DND-41 (cell line): ENCODE measurements at regions not wholly inside any gene's neighbourhood (a gene's known extent, or its start where the extent isn't known, plus 50 kb on each side); places are given as distances from the start of the nearest gene placed in this dataset.

Experiments
- ATAC-seq: fragments of 200-7000 bp; cut with Tn5 transposase; 3 replicates; pipeline ENCODE4 v1.9.1; 2021; ENCODE audit warnings: low read depth; ENCODE audit not compliant: insufficient read depth
- DNase-seq: peaks from one replicate; pipeline ENCODE4 v3.0.0-alpha.2; 2020
- H2AFZ ChIP-seq: 2 replicates; pipeline ENCODE4 v1.6.0; 2012; ENCODE audit warnings: low read depth, low read length
- H3K27ac ChIP-seq: 2 replicates; pipeline ENCODE4 v1.5.1; 2012; ENCODE audit warnings: low read length, inconsistent platforms
- H3K27me3 ChIP-seq: fragments of 200-600 bp; sonication (generic); 2 replicates; pipeline ENCODE4 v1.6.0; 2012; ENCODE audit warnings: low read length, mild to moderate bottlenecking, inconsistent platforms; ENCODE audit not compliant: insufficient read depth, poor library complexity
- H3K36me3 ChIP-seq: 2 replicates; pipeline ENCODE4 v1.5.1; 2012; ENCODE audit warnings: low read length, inconsistent platforms; ENCODE audit not compliant: insufficient read depth
- H3K4me1 ChIP-seq: 2 replicates; pipeline ENCODE4 v1.5.1; 2012; ENCODE audit warnings: mild to moderate bottlenecking, low read length; ENCODE audit not compliant: insufficient read depth
- H3K4me2 ChIP-seq: 2 replicates; pipeline ENCODE4 v1.6.0; 2012; ENCODE audit warnings: mild to moderate bottlenecking, moderate library complexity, low read length, inconsistent platforms; ENCODE audit not compliant: insufficient read depth
- H3K4me3 ChIP-seq, 2 experiments: fragments of 200-600 bp in 1 of 2; shearing (Covaris generic) in 1 of 2; 2 replicates each; pipeline ENCODE4 v1.5.1; 2012 to 2016; ENCODE audit warnings: inconsistent platforms in 2 of 2, low read length in 2 of 2, mild to moderate bottlenecking in 2 of 2, low read depth in 1 of 2, moderate library complexity in 1 of 2
- H3K79me2 ChIP-seq: 2 replicates; pipeline ENCODE4 v1.6.0; 2012; ENCODE audit warnings: low read length, inconsistent platforms; ENCODE audit not compliant: insufficient read depth
- H3K9ac ChIP-seq: 2 replicates; pipeline ENCODE4 v1.6.0; 2012; ENCODE audit warnings: low read depth, mild to moderate bottlenecking, inconsistent platforms, low read length, moderate library complexity
- H3K9me3 ChIP-seq: 2 replicates; pipeline ENCODE4 v1.5.1; 2012; ENCODE audit warnings: low read length, moderate library complexity, mild to moderate bottlenecking, inconsistent platforms; ENCODE audit not compliant: insufficient read depth, severe bottlenecking
- H4K20me1 ChIP-seq: 2 replicates; pipeline ENCODE4 v1.6.0; 2012; ENCODE audit warnings: low read length; ENCODE audit not compliant: insufficient read depth
- EZH2 ChIP-seq: IDR thresholded peaks from 3 replicates; pipeline ENCODE4 v1.6.1; 2012; ENCODE audit warnings: borderline replicate concordance, low read depth, mild to moderate bottlenecking, moderate library complexity, low read length, inconsistent platforms; ENCODE audit not compliant: severe bottlenecking
- TF ChIP-seq, protein P1 (sequence below): IDR thresholded peaks from 2 replicates; pipeline ENCODE4 v1.5.1; 2012; ENCODE audit warnings: borderline replicate concordance, low read length, moderate library complexity, mild to moderate bottlenecking; ENCODE audit not compliant: poor library complexity, severe bottlenecking; ENCODE audit errors: extremely low read depth

- Histone ChIP-seq H3K9ac (no peak overlapping the region), H3K4me2 (no peak overlapping the region), H3K27ac (no peak overlapping the region), H3K27me3 (no peaks in the 10 kb centered on the region), H3K4me1 (no peaks in the 10 kb centered on the region), H3K79me2 (no peaks in the 10 kb centered on the region), H3K9me3 (no peaks in the 10 kb centered on the region), H2AFZ (no peak overlapping the region), H3K36me3 (no peaks in the 10 kb centered on the region), H3K4me3 (no peak overlapping the region), H4K20me1 (no peaks in the 10 kb centered on the region)
- ATAC-seq: no peak
- no peak for DNase-seq
- TF ChIP-seq, protein P1, sequence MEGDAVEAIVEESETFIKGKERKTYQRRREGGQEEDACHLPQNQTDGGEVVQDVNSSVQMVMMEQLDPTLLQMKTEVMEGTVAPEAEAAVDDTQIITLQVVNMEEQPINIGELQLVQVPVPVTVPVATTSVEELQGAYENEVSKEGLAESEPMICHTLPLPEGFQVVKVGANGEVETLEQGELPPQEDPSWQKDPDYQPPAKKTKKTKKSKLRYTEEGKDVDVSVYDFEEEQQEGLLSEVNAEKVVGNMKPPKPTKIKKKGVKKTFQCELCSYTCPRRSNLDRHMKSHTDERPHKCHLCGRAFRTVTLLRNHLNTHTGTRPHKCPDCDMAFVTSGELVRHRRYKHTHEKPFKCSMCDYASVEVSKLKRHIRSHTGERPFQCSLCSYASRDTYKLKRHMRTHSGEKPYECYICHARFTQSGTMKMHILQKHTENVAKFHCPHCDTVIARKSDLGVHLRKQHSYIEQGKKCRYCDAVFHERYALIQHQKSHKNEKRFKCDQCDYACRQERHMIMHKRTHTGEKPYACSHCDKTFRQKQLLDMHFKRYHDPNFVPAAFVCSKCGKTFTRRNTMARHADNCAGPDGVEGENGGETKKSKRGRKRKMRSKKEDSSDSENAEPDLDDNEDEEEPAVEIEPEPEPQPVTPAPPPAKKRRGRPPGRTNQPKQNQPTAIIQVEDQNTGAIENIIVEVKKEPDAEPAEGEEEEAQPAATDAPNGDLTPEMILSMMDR: no peak
- no peak for TF ChIP-seq EZH2
Measured at GRCh38 chr9:88712484-88712883, 177.5 kb downstream of the NXNL2 start.

DNA sequence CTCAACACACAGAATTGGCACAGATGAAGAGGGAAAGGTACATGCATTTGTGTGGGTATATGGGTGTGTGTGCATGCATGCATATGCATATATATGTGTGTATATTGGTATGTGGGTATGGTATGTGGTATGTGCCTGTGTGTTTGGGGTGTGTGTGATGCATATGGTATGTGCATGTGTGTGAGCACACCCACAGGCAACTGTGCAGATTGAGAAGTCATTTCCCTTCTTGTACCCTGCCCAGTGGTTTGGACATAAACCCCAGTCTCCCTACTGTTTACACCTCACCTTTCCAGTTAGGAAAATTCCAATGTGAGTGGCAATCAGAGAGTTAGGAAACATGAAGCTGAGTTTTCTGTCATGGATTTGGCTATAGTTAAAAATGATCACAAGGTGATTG is 178.0 kb downstream of the NXNL2 start:
- no peaks in the 10 kb centered on the region for H3K36me3 ChIP-seq
- DNase-seq: no peak
- H3K9ac ChIP-seq: no peak overlapping the region
- H3K79me2 ChIP-seq: no peaks in the 10 kb centered on the region
- no peaks in the 10 kb centered on the region for H4K20me1 ChIP-seq
- no peak for TF ChIP-seq EZH2
- TF ChIP-seq, protein P1: no peak
- H3K27ac ChIP-seq: no peak overlapping the region
- H3K27me3 ChIP-seq: no peaks in the 10 kb centered on the region
- no peaks in the 10 kb centered on the region for H3K4me1 ChIP-seq
- H3K4me3 ChIP-seq: no peak overlapping the region
- no peaks in the 10 kb centered on the region for H3K9me3 ChIP-seq
- no peak overlapping the region for H2AFZ ChIP-seq
- no peak for ATAC-seq
- no peak overlapping the region for H3K4me2 ChIP-seq

DNA sequence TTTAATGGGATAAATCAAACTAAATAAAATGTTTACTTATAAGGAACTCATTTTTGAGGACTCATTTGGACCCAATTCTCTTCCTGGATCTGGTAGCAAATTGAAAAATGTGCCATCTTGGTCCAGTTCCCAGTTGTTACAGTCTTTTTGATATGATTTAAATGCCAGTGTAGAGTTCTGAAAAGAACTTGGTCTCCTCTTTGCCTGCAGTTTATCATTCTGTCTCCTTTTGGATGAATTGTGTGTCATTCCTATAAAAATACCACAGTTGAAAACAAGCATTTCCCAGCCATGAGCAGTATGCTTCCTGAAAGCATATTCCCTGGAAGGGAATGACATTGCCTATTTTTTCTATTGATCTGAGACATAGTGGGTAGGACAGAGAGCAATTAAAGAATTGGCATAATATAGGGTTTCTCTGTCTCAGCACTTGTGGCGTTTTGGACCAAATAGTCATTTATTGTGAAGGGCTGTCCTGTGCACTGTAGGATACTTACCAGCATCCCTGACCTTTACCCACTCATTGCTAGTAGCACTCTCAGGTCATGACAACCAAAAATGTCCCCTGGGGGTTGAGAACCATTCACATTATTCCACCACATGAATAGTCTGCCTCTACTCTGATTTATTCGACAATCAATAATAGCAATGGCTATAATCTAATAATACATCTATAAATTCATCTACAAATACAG is 181.8 kb downstream of the NXNL2 start:
- TF ChIP-seq, protein P1: no peak
- no peak for TF ChIP-seq EZH2

More for the DNA sequence above, 181.8 kb downstream of the NXNL2 start:
- H3K9me3 ChIP-seq: no peaks in the 10 kb centered on the region
- no peak overlapping the region for H2AFZ ChIP-seq
- no peaks in the 10 kb centered on the region for H3K4me1 ChIP-seq
- no peak overlapping the region for H3K27ac ChIP-seq
- no peak for ATAC-seq
- no peak overlapping the region for H3K9ac ChIP-seq
- H3K4me2 ChIP-seq: no peak overlapping the region
- no peak for DNase-seq
- H4K20me1 ChIP-seq: no peaks in the 10 kb centered on the region
- H3K4me3 ChIP-seq: no peak overlapping the region
- no peaks in the 10 kb centered on the region for H3K79me2 ChIP-seq
- H3K36me3 ChIP-seq: no peaks in the 10 kb centered on the region
- H3K27me3 ChIP-seq: no peaks in the 10 kb centered on the region
